Effector memory CD8-positive, alpha-beta T cell (primary cell): ENCODE measurements at regions not wholly inside any gene's neighbourhood (a gene's known extent, or its start where the extent isn't known, plus 50 kb on each side); places are given as distances from the start of the nearest gene placed in this dataset.

Experiments
- ATAC-seq: fragments of 150-1000 bp; cut with Tn5 transposase; replicated peaks from 2 replicates; pipeline ENCODE4 v1.10.0; 2021; ENCODE audit warnings: mild to moderate bottlenecking, moderate library complexity
- DNase-seq, 3 experiments: peaks; one replicate each; pipeline ENCODE4 v3.0.0; 2021
- H3K27ac Mint-ChIP-seq, 2 donors: one replicate each; pipeline ENCODE4 v1.8.0; 2022; ENCODE audit warnings: mild to moderate bottlenecking in 2 of 2, mixed read lengths in 2 of 2, moderate library complexity in 2 of 2
- H3K27me3 Mint-ChIP-seq, 2 donors: one replicate each; pipeline ENCODE4 v1.8.0; 2022; ENCODE audit warnings: mixed read lengths in 2 of 2
- H3K36me3 Mint-ChIP-seq: one replicate; pipeline ENCODE4 v1.8.0; 2022; ENCODE audit warnings: mild to moderate bottlenecking, moderate library complexity, mixed read lengths; ENCODE audit not compliant: insufficient read depth
- H3K4me1 Mint-ChIP-seq, 2 donors: one replicate each; pipeline ENCODE4 v1.8.0; 2022; ENCODE audit warnings: low read depth in 2 of 2, mixed read lengths in 2 of 2
- H3K4me3 Mint-ChIP-seq, 2 donors: one replicate each; pipeline ENCODE4 v1.8.0; 2022; ENCODE audit warnings: mild to moderate bottlenecking in 2 of 2, mixed read lengths in 2 of 2, moderate library complexity in 2 of 2
- H3K9me3 Mint-ChIP-seq, 2 donors: one replicate each; pipeline ENCODE4 v1.8.0; 2022; ENCODE audit warnings: mixed read lengths in 2 of 2

GRCh38 chr12:115233891-115234543 is 550.0 kb upstream of the TBX3 start:
- DNase-seq = no peak
- Mint-ChIP-seq H3K36me3 (no peaks in the 10 kb centered on the region), H3K27me3 (no peaks in the 10 kb centered on the region)

GRCh38 chr12:115232455-115233156 is 548.6 kb upstream of the TBX3 start:
- DNase-seq (no peak), ATAC-seq (no peak)
- H3K27ac Mint-ChIP-seq = no peak overlapping the region
- H3K36me3 Mint-ChIP-seq = no peaks in the 10 kb centered on the region
- H3K4me1 Mint-ChIP-seq = no peaks in the 10 kb centered on the region
- H3K4me3 Mint-ChIP-seq = no peak overlapping the region
- H3K27me3 Mint-ChIP-seq = no peaks in the 10 kb centered on the region
- peaks cover 9 to 10% of the 10 kb centered on the region in 2 donors for H3K9me3 Mint-ChIP-seq

More at GRCh38 chr12:115233891-115234543, 550.0 kb upstream of the TBX3 start:
- H3K4me3 Mint-ChIP-seq = no peak overlapping the region
- no peak overlapping the region for H3K27ac Mint-ChIP-seq
- peaks cover 10 to 14% of the 10 kb centered on the region in 2 donors for H3K9me3 Mint-ChIP-seq
- ATAC-seq = no peak
- H3K4me1 Mint-ChIP-seq = no peaks in the 10 kb centered on the region

GRCh38 chr12:115230606-115231005 is 546.6 kb upstream of the TBX3 start:
- Mint-ChIP-seq H3K4me1 (no peaks in the 10 kb centered on the region), H3K27ac (no peak overlapping the region), H3K9me3 (peaks cover 0 to 4% of the 10 kb centered on the region in 2 donors), H3K36me3 (no peaks in the 10 kb centered on the region), H3K4me3 (no peak overlapping the region), H3K27me3 (no peaks in the 10 kb centered on the region)
- ATAC-seq = no peak
- no peak for DNase-seq

- Mint-ChIP-seq H3K27me3 (no peaks in the 10 kb centered on the region), H3K4me1 (no peaks in the 10 kb centered on the region), H3K4me3 (no peak overlapping the region), H3K36me3 (no peaks in the 10 kb centered on the region), H3K27ac (no peak overlapping the region), H3K9me3 (peaks cover 0 to 4% of the 10 kb centered on the region in 2 donors)
- no peak for ATAC-seq
- no peak for DNase-seq
Observed at GRCh38 chr12:115229517-115229916, 545.5 kb upstream of the TBX3 start.

GRCh38 chr12:115228434-115228833 is 544.5 kb upstream of the TBX3 start:
- H3K27ac Mint-ChIP-seq = no peak overlapping the region
- DNase-seq (no peak), ATAC-seq (no peak)
- H3K4me3 Mint-ChIP-seq = no peak overlapping the region
- H3K4me1 Mint-ChIP-seq = no peaks in the 10 kb centered on the region
- H3K36me3 Mint-ChIP-seq = no peaks in the 10 kb centered on the region
- no peaks in the 10 kb centered on the region for H3K9me3 Mint-ChIP-seq
- H3K27me3 Mint-ChIP-seq = no peaks in the 10 kb centered on the region

- Mint-ChIP-seq H3K27me3 (no peaks in the 10 kb centered on the region), H3K4me1 (no peaks in the 10 kb centered on the region), H3K27ac (no peak overlapping the region), H3K36me3 (no peaks in the 10 kb centered on the region), H3K4me3 (no peak overlapping the region), H3K9me3 (peaks cover 0 to 7% of the 10 kb centered on the region in 2 donors)
- ATAC-seq (no peak), DNase-seq (no peak)
Observed at GRCh38 chr12:115227137-115227615, 543.2 kb upstream of the TBX3 start.

- Mint-ChIP-seq H3K4me3 (no peak overlapping the region), H3K27ac (no peak overlapping the region), H3K4me1 (no peaks in the 10 kb centered on the region), H3K9me3 (peaks cover 0 to 8% of the 10 kb centered on the region in 2 donors), H3K27me3 (no peaks in the 10 kb centered on the region), H3K36me3 (no peaks in the 10 kb centered on the region)
- no peak for DNase-seq
- no peak for ATAC-seq
Observed at GRCh38 chr12:115225845-115226244, 541.9 kb upstream of the TBX3 start.

GRCh38 chr12:115223991-115224390 is 540.0 kb upstream of the TBX3 start:
- DNase-seq (no peak), ATAC-seq (no peak)
- no peaks in the 10 kb centered on the region for H3K4me1 Mint-ChIP-seq
- no peaks in the 10 kb centered on the region for H3K27me3 Mint-ChIP-seq
- H3K27ac Mint-ChIP-seq = no peak overlapping the region
- H3K9me3 Mint-ChIP-seq = peaks cover 2 to 8% of the 10 kb centered on the region in 2 donors
- H3K4me3 Mint-ChIP-seq = no peak overlapping the region
- no peaks in the 10 kb centered on the region for H3K36me3 Mint-ChIP-seq

- Mint-ChIP-seq H3K9me3 (peaks cover 4 to 8% of the 10 kb centered on the region in 2 donors), H3K27ac (no peak overlapping the region), H3K36me3 (no peaks in the 10 kb centered on the region), H3K4me1 (no peaks in the 10 kb centered on the region), H3K4me3 (no peak overlapping the region), H3K27me3 (no peaks in the 10 kb centered on the region)
- no peak for DNase-seq
- no peak for ATAC-seq
Observed at GRCh38 chr12:115223322-115223721, 539.3 kb upstream of the TBX3 start.

- Mint-ChIP-seq H3K4me3 (no peak overlapping the region), H3K27ac (no peak overlapping the region), H3K27me3 (no peaks in the 10 kb centered on the region), H3K9me3 (peaks cover 6 to 8% of the 10 kb centered on the region in 2 donors), H3K4me1 (no peaks in the 10 kb centered on the region), H3K36me3 (no peaks in the 10 kb centered on the region)
- DNase-seq = no peak
- no peak for ATAC-seq
Observed at GRCh38 chr12:115222220-115222619, 538.2 kb upstream of the TBX3 start.

GRCh38 chr12:115216301-115216700 is 532.3 kb upstream of the TBX3 start:
- no peak overlapping the region for H3K27ac Mint-ChIP-seq
- DNase-seq (no peak), ATAC-seq (no peak)
- H3K4me3 Mint-ChIP-seq = no peak overlapping the region
- H3K27me3 Mint-ChIP-seq = no peaks in the 10 kb centered on the region
- no peaks in the 10 kb centered on the region for H3K36me3 Mint-ChIP-seq
- H3K4me1 Mint-ChIP-seq = no peaks in the 10 kb centered on the region
- H3K9me3 Mint-ChIP-seq = peaks cover 7 to 14% of the 10 kb centered on the region in 2 donors

GRCh38 chr12:115215544-115215943 is 531.6 kb upstream of the TBX3 start:
- DNase-seq = no peak
- no peak for ATAC-seq
- Mint-ChIP-seq H3K36me3 (no peaks in the 10 kb centered on the region), H3K4me1 (no peaks in the 10 kb centered on the region), H3K9me3 (peaks cover 9 to 17% of the 10 kb centered on the region in 2 donors), H3K4me3 (no peak overlapping the region), H3K27ac (no peak overlapping the region), H3K27me3 (no peaks in the 10 kb centered on the region)

- peaks cover 9 to 18% of the 10 kb centered on the region in 2 donors for H3K9me3 Mint-ChIP-seq
- no peaks in the 10 kb centered on the region for H3K4me1 Mint-ChIP-seq
- H3K4me3 Mint-ChIP-seq = no peak overlapping the region
- H3K36me3 Mint-ChIP-seq = no peaks in the 10 kb centered on the region
- ATAC-seq (no peak), DNase-seq (no peak)
- no peaks in the 10 kb centered on the region for H3K27me3 Mint-ChIP-seq
- no peak overlapping the region for H3K27ac Mint-ChIP-seq
Observed at GRCh38 chr12:115213538-115214016, 529.6 kb upstream of the TBX3 start.

GRCh38 chr12:115213118-115213517 is 529.1 kb upstream of the TBX3 start:
- DNase-seq (no peak), ATAC-seq (no peak)
- H3K36me3 Mint-ChIP-seq = no peaks in the 10 kb centered on the region
- no peaks in the 10 kb centered on the region for H3K4me1 Mint-ChIP-seq
- H3K4me3 Mint-ChIP-seq = no peak overlapping the region
- H3K27me3 Mint-ChIP-seq = no peaks in the 10 kb centered on the region
- H3K9me3 Mint-ChIP-seq = peaks cover 9 to 14% of the 10 kb centered on the region in 2 donors
- no peak overlapping the region for H3K27ac Mint-ChIP-seq
